ENCODE measurements at regions not wholly inside any gene's neighbourhood (a gene's known extent, or its start where the extent isn't known, plus 50 kb on each side); places are given as distances from the start of the nearest gene placed in this dataset.
"Not testable (repeated sequence)": the region's sequence is repeated elsewhere in the genome, so short reads cannot be mapped to it uniquely, and the experiment has no call there.

GRCh38 chr20:53789989-53790675 lies 196.5 kb upstream of the ZNF217 start:
- H3K36me3 ChIP-seq (ENCODE audit: control insufficient read depth, insufficient read depth, low read length), result no peaks in the 10 kb centered on the region
- H3K4me3 ChIP-seq (ENCODE audit: low read length), result no peak overlapping the region
- no peaks in the 10 kb centered on the region for H3K9me3 ChIP-seq (ENCODE audit: control insufficient read depth, low read length)
- no peaks in the 10 kb centered on the region for H3K27me3 ChIP-seq (ENCODE audit: control insufficient read depth, insufficient read depth, low read length)
- no peak overlapping the region for H3K9ac ChIP-seq (ENCODE audit: low read length)
- peaks cover 17% of the 10 kb centered on the region for H3K4me1 ChIP-seq (ENCODE audit: control insufficient read depth, insufficient read depth, low read length)

DNA sequence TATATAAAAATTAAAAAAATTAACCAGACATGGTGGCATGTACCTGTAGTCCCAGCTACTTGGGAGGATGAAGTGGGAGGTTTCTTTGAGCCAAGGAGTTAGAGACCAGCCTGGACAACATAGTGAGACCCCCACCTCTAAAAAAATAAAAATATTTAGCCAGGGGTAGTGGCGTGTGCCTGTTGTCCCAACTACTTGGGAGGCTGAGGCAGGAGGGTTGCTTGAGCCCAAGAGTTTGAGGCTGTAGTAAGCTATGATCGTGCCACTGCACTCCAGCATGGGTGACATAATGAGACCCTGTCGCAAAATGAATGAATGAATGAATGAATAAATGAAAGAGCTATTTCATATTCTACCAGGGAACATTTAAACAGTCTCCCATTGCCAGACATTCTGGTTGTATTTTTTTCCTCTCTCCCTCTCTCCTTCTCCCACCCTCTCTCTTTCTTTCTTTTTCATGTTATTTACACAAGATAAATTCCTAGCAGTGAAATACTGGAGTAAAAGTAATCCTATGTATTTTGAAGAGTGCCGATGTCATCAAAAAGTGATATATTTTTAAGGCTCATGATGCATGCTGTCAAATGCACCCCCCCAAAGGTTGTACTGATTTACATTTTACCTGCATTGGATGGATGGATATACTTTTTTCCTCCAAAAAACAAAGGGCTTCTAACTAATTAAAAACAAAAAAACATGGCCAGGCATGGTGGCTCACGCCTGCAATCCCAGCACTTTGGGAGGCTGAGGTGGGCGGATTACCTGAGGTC lies 194.8 kb upstream of the ZNF217 start:
- Histone ChIP-seq H3K4me1 (ENCODE audit: control insufficient read depth, insufficient read depth, low read length) (peaks cover 17% of the 10 kb centered on the region), H3K4me3 (ENCODE audit: low read length) (no peak overlapping the region), H3K36me3 (ENCODE audit: control insufficient read depth, insufficient read depth, low read length) (no peaks in the 10 kb centered on the region)

GRCh38 chr20:53787491-53787931 lies 193.9 kb upstream of the ZNF217 start:
- H3K9ac ChIP-seq (ENCODE audit: low read length); H3K36me3 ChIP-seq (ENCODE audit: control insufficient read depth, insufficient read depth, low read length); H3K27me3 ChIP-seq (ENCODE audit: control insufficient read depth, insufficient read depth, low read length); H3K9me3 ChIP-seq (ENCODE audit: control insufficient read depth, low read length); H3K4me3 ChIP-seq (ENCODE audit: low read length): not testable (repeated sequence)
- H3K4me1 ChIP-seq (ENCODE audit: control insufficient read depth, insufficient read depth, low read length), result peaks cover 17% of the 10 kb centered on the region

More for the DNA sequence above, 194.8 kb upstream of the ZNF217 start:
- Histone ChIP-seq H3K27me3 (ENCODE audit: control insufficient read depth, insufficient read depth, low read length) (no peaks in the 10 kb centered on the region), H3K9me3 (ENCODE audit: control insufficient read depth, low read length) (no peaks in the 10 kb centered on the region), H3K9ac (ENCODE audit: low read length) (no peak overlapping the region)

DNA sequence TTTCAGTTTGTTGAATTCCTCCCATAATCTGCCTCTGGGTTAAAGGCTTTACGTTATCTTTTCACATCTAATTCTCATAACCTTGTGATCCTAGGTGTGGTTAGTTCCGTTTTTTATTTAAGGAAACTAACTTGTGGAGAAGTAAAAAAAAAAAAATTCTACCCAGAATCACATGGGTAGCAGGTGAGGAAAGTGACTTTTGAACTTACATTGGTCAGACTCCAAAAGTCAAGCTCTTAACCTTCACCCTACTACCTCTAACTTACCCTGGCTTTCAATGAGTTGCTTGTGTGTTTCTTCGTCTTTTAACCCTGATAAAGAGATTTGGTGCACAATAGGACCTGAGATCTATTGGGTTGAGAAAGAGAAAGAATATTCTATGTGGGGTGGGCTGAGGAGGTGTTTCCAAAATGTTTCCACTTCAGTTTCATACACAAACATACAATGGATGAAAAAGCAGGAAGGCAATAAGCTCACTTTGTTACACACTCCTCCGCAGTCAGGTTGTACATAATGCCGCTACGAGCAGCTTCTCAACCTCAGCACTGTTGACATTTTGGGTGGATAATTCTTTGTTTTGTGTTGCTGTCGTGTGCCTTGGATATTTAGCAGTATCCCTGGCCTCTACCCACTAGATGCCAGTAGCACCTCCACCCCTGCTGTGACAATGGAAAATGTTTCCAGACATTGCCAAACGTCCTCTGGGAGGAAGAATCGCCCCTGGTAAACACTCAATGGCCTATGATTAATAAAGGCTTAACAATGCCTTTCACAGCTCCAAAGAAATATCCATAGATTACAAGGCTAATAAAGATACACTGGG lies 193.0 kb upstream of the ZNF217 start:
- peaks cover 17% of the 10 kb centered on the region for H3K4me1 ChIP-seq (ENCODE audit: control insufficient read depth, insufficient read depth, low read length)
- H3K36me3 ChIP-seq (ENCODE audit: control insufficient read depth, insufficient read depth, low read length), result no peaks in the 10 kb centered on the region
- H3K27me3 ChIP-seq (ENCODE audit: control insufficient read depth, insufficient read depth, low read length), result no peaks in the 10 kb centered on the region
- H3K9ac ChIP-seq (ENCODE audit: low read length), result peak overlapping the region; percentile 40
- no peak overlapping the region for H3K4me3 ChIP-seq (ENCODE audit: low read length)
- no peaks in the 10 kb centered on the region for H3K9me3 ChIP-seq (ENCODE audit: control insufficient read depth, low read length)

- Histone ChIP-seq H3K9ac (ENCODE audit: low read length) (peak overlapping the region; percentile 40), H3K36me3 (ENCODE audit: control insufficient read depth, insufficient read depth, low read length) (no peaks in the 10 kb centered on the region), H3K4me1 (ENCODE audit: control insufficient read depth, insufficient read depth, low read length) (peaks cover 17% of the 10 kb centered on the region), H3K4me3 (ENCODE audit: low read length) (no peak overlapping the region), H3K9me3 (ENCODE audit: control insufficient read depth, low read length) (no peaks in the 10 kb centered on the region), H3K27me3 (ENCODE audit: control insufficient read depth, insufficient read depth, low read length) (no peaks in the 10 kb centered on the region)
These were observed 192.4 kb upstream of the ZNF217 start for GRCh38 chr20:53786071-53786444.

GRCh38 chr20:53785320-53785719 lies 191.7 kb upstream of the ZNF217 start:
- no peaks in the 10 kb centered on the region for H3K9me3 ChIP-seq (ENCODE audit: control insufficient read depth, low read length)
- peaks cover 17% of the 10 kb centered on the region for H3K4me1 ChIP-seq (ENCODE audit: control insufficient read depth, insufficient read depth, low read length)
- H3K36me3 ChIP-seq (ENCODE audit: control insufficient read depth, insufficient read depth, low read length), result no peaks in the 10 kb centered on the region
- H3K9ac ChIP-seq (ENCODE audit: low read length), result no peak overlapping the region
- H3K27me3 ChIP-seq (ENCODE audit: control insufficient read depth, insufficient read depth, low read length), result no peaks in the 10 kb centered on the region
- H3K4me3 ChIP-seq (ENCODE audit: low read length), result no peak overlapping the region

DNA sequence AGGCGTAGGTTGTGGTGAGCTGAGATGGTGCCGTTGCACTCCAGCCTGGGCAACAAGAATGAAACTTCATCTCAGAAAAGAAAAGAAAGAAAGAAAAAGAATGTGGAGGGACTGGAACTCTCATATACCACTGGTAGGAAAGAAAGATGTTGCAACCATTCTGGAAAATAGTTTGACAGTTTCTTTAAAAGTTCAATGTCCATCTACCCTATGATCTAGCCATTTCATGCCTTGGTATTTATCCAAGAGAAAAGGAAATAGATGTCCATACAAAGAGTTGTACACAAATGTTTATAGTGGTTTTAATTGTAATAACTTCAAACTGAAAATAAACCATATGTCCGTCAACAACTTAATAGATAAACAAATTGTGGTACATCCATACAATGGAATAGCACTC lies 190.1 kb upstream of the ZNF217 start:
- Histone ChIP-seq H3K9ac (ENCODE audit: low read length) (no peak overlapping the region), H3K4me1 (ENCODE audit: control insufficient read depth, insufficient read depth, low read length) (peaks cover 17% of the 10 kb centered on the region), H3K36me3 (ENCODE audit: control insufficient read depth, insufficient read depth, low read length) (no peaks in the 10 kb centered on the region), H3K4me3 (ENCODE audit: low read length) (no peak overlapping the region), H3K27me3 (ENCODE audit: control insufficient read depth, insufficient read depth, low read length) (no peaks in the 10 kb centered on the region), H3K9me3 (ENCODE audit: control insufficient read depth, low read length) (no peaks in the 10 kb centered on the region)

- Histone ChIP-seq H3K9me3 (ENCODE audit: control insufficient read depth, low read length) (no peaks in the 10 kb centered on the region), H3K4me1 (ENCODE audit: control insufficient read depth, insufficient read depth, low read length) (peaks cover 17% of the 10 kb centered on the region), H3K4me3 (ENCODE audit: low read length) (no peak overlapping the region), H3K27me3 (ENCODE audit: control insufficient read depth, insufficient read depth, low read length) (no peaks in the 10 kb centered on the region), H3K36me3 (ENCODE audit: control insufficient read depth, insufficient read depth, low read length) (no peaks in the 10 kb centered on the region), H3K9ac (ENCODE audit: low read length) (no peak overlapping the region)
These were observed 189.1 kb upstream of the ZNF217 start for GRCh38 chr20:53782612-53783246.

DNA sequence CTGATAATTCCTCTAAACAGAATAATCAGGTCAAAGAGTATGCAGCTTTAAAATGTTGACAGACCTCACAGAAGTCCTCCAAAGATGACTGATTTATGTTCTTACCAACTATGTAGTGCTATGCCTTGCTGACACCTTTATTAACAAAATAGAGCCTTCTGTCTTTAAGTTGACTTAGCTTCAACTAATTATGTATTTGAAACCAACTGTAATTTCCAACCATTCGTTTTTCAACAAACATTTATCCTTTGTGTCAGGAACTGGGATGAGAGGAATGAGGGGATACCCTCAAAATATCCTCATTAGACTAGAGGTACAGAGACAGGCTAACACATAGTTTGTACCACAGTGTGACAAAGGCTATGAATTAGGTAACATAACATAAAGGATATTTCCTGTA lies 186.2 kb upstream of the ZNF217 start:
- no peaks in the 10 kb centered on the region for H3K4me1 ChIP-seq (ENCODE audit: control insufficient read depth, insufficient read depth, low read length)

GRCh38 chr20:53778736-53779135 lies 185.1 kb upstream of the ZNF217 start:
- Histone ChIP-seq H3K4me3 (ENCODE audit: low read length) (no peak overlapping the region), H3K36me3 (ENCODE audit: control insufficient read depth, insufficient read depth, low read length) (no peaks in the 10 kb centered on the region)

More for the DNA sequence above, 186.2 kb upstream of the ZNF217 start:
- Histone ChIP-seq H3K27me3 (ENCODE audit: control insufficient read depth, insufficient read depth, low read length) (no peaks in the 10 kb centered on the region), H3K9ac (ENCODE audit: low read length) (no peak overlapping the region), H3K36me3 (ENCODE audit: control insufficient read depth, insufficient read depth, low read length) (no peaks in the 10 kb centered on the region), H3K4me3 (ENCODE audit: low read length) (no peak overlapping the region), H3K9me3 (ENCODE audit: control insufficient read depth, low read length) (no peaks in the 10 kb centered on the region)

GRCh38 chr20:53778041-53778516 lies 184.4 kb upstream of the ZNF217 start:
- Histone ChIP-seq H3K27me3 (ENCODE audit: control insufficient read depth, insufficient read depth, low read length) (no peaks in the 10 kb centered on the region), H3K9me3 (ENCODE audit: control insufficient read depth, low read length) (no peaks in the 10 kb centered on the region), H3K36me3 (ENCODE audit: control insufficient read depth, insufficient read depth, low read length) (no peaks in the 10 kb centered on the region), H3K4me1 (ENCODE audit: control insufficient read depth, insufficient read depth, low read length) (no peaks in the 10 kb centered on the region), H3K9ac (ENCODE audit: low read length) (no peak overlapping the region), H3K4me3 (ENCODE audit: low read length) (no peak overlapping the region)

More at GRCh38 chr20:53778736-53779135, 185.1 kb upstream of the ZNF217 start:
- Histone ChIP-seq H3K27me3 (ENCODE audit: control insufficient read depth, insufficient read depth, low read length) (no peaks in the 10 kb centered on the region), H3K4me1 (ENCODE audit: control insufficient read depth, insufficient read depth, low read length) (no peaks in the 10 kb centered on the region), H3K9ac (ENCODE audit: low read length) (no peak overlapping the region), H3K9me3 (ENCODE audit: control insufficient read depth, low read length) (no peaks in the 10 kb centered on the region)
